OCI-LY1 (cell line): ENCODE measurements at regions not wholly inside any gene's neighbourhood (a gene's known extent, or its start where the extent isn't known, plus 50 kb on each side); places are given as distances from the start of the nearest gene placed in this dataset.

Source experiments
- H2AFZ ChIP-seq: fragments of 200-600 bp; sonication (generic), shearing (Covaris generic); 2 replicates; pipeline ENCODE4 v1.6.0; 2014; ENCODE audit warnings: antibody characterized with exemption, mild to moderate bottlenecking, low read length
- H3F3A ChIP-seq: fragments of 200-600 bp; sonication (generic), shearing (Covaris generic); 2 replicates; pipeline ENCODE4 v1.6.0; 2014; ENCODE audit warnings: mild to moderate bottlenecking, antibody characterized with exemption, low read length, moderate library complexity; ENCODE audit not compliant: insufficient read depth
- H3K27ac ChIP-seq: fragments of 200-600 bp; sonication (generic); 2 replicates; pipeline ENCODE4 v1.5.1; 2014; ENCODE audit warnings: low read length, mixed run types, mild to moderate bottlenecking, low read depth; ENCODE audit not compliant: poor library complexity, severe bottlenecking
- H3K27me3 ChIP-seq: fragments of 200-600 bp; sonication (generic); 2 replicates; pipeline ENCODE4 v1.6.0; 2014; ENCODE audit warnings: antibody characterized with exemption, mild to moderate bottlenecking, low read length, moderate library complexity; ENCODE audit not compliant: insufficient read depth
- H3K36me3 ChIP-seq: fragments of 200-600 bp; sonication (generic); 2 replicates; pipeline ENCODE4 v1.6.1; 2014; ENCODE audit warnings: mild to moderate bottlenecking, antibody characterized with exemption, low read length, moderate library complexity, mixed read lengths; ENCODE audit not compliant: insufficient read depth
- H3K4me1 ChIP-seq: fragments of 200-600 bp; sonication (generic); 2 replicates; pipeline ENCODE4 v1.5.1; 2014; ENCODE audit warnings: mild to moderate bottlenecking, low read length, moderate library complexity; ENCODE audit not compliant: insufficient read depth, severe bottlenecking
- H3K4me2 ChIP-seq: fragments of 200-600 bp; sonication (generic), shearing (Covaris generic); 2 replicates; pipeline ENCODE4 v1.6.1; 2014; ENCODE audit warnings: low read length
- H3K4me3 ChIP-seq: fragments of 200-600 bp; sonication (generic); 2 replicates; pipeline ENCODE4 v1.5.1; 2014; ENCODE audit warnings: low read length, low read depth, mild to moderate bottlenecking, mixed read lengths; ENCODE audit not compliant: poor library complexity, severe bottlenecking
- H3K79me2 ChIP-seq: fragments of 200-600 bp; shearing (Covaris generic); 2 replicates; pipeline ENCODE4 v1.6.1; 2016; ENCODE audit warnings: mixed run types, low read length, mixed read lengths; ENCODE audit not compliant: insufficient read depth
- H3K9ac ChIP-seq: fragments of 200-600 bp; sonication (generic), shearing (Covaris generic); 2 replicates; pipeline ENCODE4 v1.6.1; 2014; ENCODE audit warnings: mild to moderate bottlenecking, low read length, mixed read lengths
- H3K9me2 ChIP-seq: fragments of 200-600 bp; sonication (generic), shearing (Covaris generic); 2 replicates; pipeline ENCODE4 v1.6.1; 2014; ENCODE audit warnings: low read depth, mild to moderate bottlenecking, low read length, mixed read lengths
- H3K9me3 ChIP-seq: fragments of 200-600 bp; shearing (Covaris generic); 2 replicates; pipeline ENCODE4 v1.6.1; 2014; ENCODE audit warnings: low read length, mixed read lengths
- H4K20me1 ChIP-seq: fragments of 200-600 bp; sonication (generic), shearing (Covaris generic); 2 replicates; pipeline ENCODE4 v1.6.0; 2016; ENCODE audit warnings: mild to moderate bottlenecking, low read length; ENCODE audit not compliant: insufficient read depth
- CTCF ChIP-seq: fragments of 200-600 bp; sonication (generic), shearing (Covaris generic); IDR thresholded peaks from 2 replicates; pipeline ENCODE4 v1.5.1; 2017; ENCODE audit warnings: mild to moderate bottlenecking, antibody characterized with exemption, low read length, moderate library complexity, mixed read lengths
- EZH2 ChIP-seq: fragments of 200-600 bp; sonication (generic), shearing (Covaris generic); IDR thresholded peaks from 2 replicates; pipeline ENCODE4 v1.8.0; 2017; ENCODE audit warnings: borderline replicate concordance, mixed run types, mild to moderate bottlenecking, antibody characterized with exemption, low read length, moderate library complexity, mixed read lengths

- H3K4me2 ChIP-seq: no peak overlapping the region
- H3K9me3 ChIP-seq: no peaks in the 10 kb centered on the region
- H3F3A ChIP-seq: no peaks in the 10 kb centered on the region
- no peak overlapping the region for H3K9ac ChIP-seq
- H3K79me2 ChIP-seq: no peaks in the 10 kb centered on the region
- no peak for TF ChIP-seq CTCF
- no peak for TF ChIP-seq EZH2
- no peak overlapping the region for H3K4me3 ChIP-seq
- H3K9me2 ChIP-seq: no peaks in the 10 kb centered on the region
- H3K36me3 ChIP-seq: no peaks in the 10 kb centered on the region
- H3K27me3 ChIP-seq: no peaks in the 10 kb centered on the region
- H3K4me1 ChIP-seq: no peaks in the 10 kb centered on the region
- H2AFZ ChIP-seq: no peak overlapping the region
- H4K20me1 ChIP-seq: no peaks in the 10 kb centered on the region
- H3K27ac ChIP-seq: no peak overlapping the region
Measured at GRCh38 chr3:90011596-90011995, 904.2 kb downstream of the EPHA3 start.

- H3K27me3 ChIP-seq: no peaks in the 10 kb centered on the region
- no peak overlapping the region for H3K4me2 ChIP-seq
- no peak overlapping the region for H3K27ac ChIP-seq
Measured at GRCh38 chr3:90011996-90012395, 904.6 kb downstream of the EPHA3 start.

GRCh38 chr3:90015688-90016356 lies 908.4 kb downstream of the EPHA3 start:
- Histone ChIP-seq H3K79me2 (no peaks in the 10 kb centered on the region), H3K9me3 (no peaks in the 10 kb centered on the region), H3K4me2 (no peak overlapping the region), H3K4me3 (no peak overlapping the region), H2AFZ (no peak overlapping the region), H3K4me1 (no peaks in the 10 kb centered on the region), H3K27ac (no peak overlapping the region), H4K20me1 (no peaks in the 10 kb centered on the region), H3K27me3 (no peaks in the 10 kb centered on the region), H3K9ac (no peak overlapping the region), H3F3A (no peaks in the 10 kb centered on the region), H3K36me3 (no peaks in the 10 kb centered on the region), H3K9me2 (no peaks in the 10 kb centered on the region)
- TF ChIP-seq EZH2 (no peak), CTCF (no peak)

More at GRCh38 chr3:90011996-90012395, 904.6 kb downstream of the EPHA3 start:
- Histone ChIP-seq H3K4me1 (no peaks in the 10 kb centered on the region), H3K9me2 (no peaks in the 10 kb centered on the region), H3K4me3 (no peak overlapping the region), H4K20me1 (no peaks in the 10 kb centered on the region), H3K9ac (no peak overlapping the region), H3F3A (no peaks in the 10 kb centered on the region), H2AFZ (no peak overlapping the region), H3K9me3 (no peaks in the 10 kb centered on the region), H3K79me2 (no peaks in the 10 kb centered on the region), H3K36me3 (no peaks in the 10 kb centered on the region)
- TF ChIP-seq CTCF: no peak
- no peak for TF ChIP-seq EZH2
